CD4-positive, alpha-beta T cell (primary cell): ENCODE measurements at regions not wholly inside any gene's neighbourhood (a gene's known extent, or its start where the extent isn't known, plus 50 kb on each side); places are given as distances from the start of the nearest gene placed in this dataset.

ENCODE experiments used
- ATAC-seq: fragments of 200-7000 bp; cut with Tn5 transposase; one replicate; pipeline ENCODE4 v1.10.0; 2022; ENCODE audit warnings: mild to moderate bottlenecking; ENCODE audit not compliant: poor library complexity
- CTCF ChIA-PET: fragments of 350-600 bp; sonication (Branson Sonifier 250); formaldehyde crosslinking; loops from one replicate; lab custom pipeline; 2021; ENCODE audit warnings: antibody characterized with exemption, inconsistent platforms; lab: Charles Lee
- POLR2A ChIA-PET: fragments of 350-600 bp; sonication (Branson Sonifier 250); formaldehyde crosslinking; loops from one replicate; lab custom pipeline; 2021; ENCODE audit warnings: antibody characterized with exemption, inconsistent platforms; lab: Charles Lee
- DNase-seq, 14 experiments: peaks; one replicate each; pipeline ENCODE4 v3.0.0-alpha.2; 2013 to 2020; ENCODE audit warnings: mixed read lengths in 2 of 14
- H3K27ac ChIP-seq, 2 donors: one replicate each; pipeline versions ENCODE4 v1.5.1 to v1.7.0; 2013; ENCODE audit warnings: low read length in 2 of 2, low read depth in 1 of 2, mild to moderate bottlenecking in 1 of 2
- H3K27me3 ChIP-seq, 2 experiments: 1 replicate in 1 of 2; 2 replicates in 1 of 2; pipeline versions ENCODE4 v1.6.1 to v1.7.0; 2013; ENCODE audit warnings: low read length in 2 of 2, control low read depth in 1 of 2, mild to moderate bottlenecking in 1 of 2, moderate library complexity in 1 of 2; ENCODE audit not compliant: insufficient read depth in 2 of 2, control insufficient read depth in 1 of 2
- H3K36me3 ChIP-seq: one replicate; pipeline ENCODE4 v1.6.1; 2013; ENCODE audit warnings: low read length, control low read depth; ENCODE audit not compliant: insufficient read depth
- H3K4me1 ChIP-seq: one replicate; pipeline ENCODE4 v1.6.1; 2013; ENCODE audit warnings: low read length, control low read depth; ENCODE audit not compliant: insufficient read depth
- H3K4me3 ChIP-seq: one replicate; pipeline ENCODE4 v1.5.1; 2013; ENCODE audit warnings: mild to moderate bottlenecking, low read length, moderate library complexity
- H3K9me3 ChIP-seq, 2 experiments: 1 replicate in 1 of 2; 2 replicates in 1 of 2; pipeline versions ENCODE4 v1.6.1 to v1.7.0; 2013; ENCODE audit warnings: low read length in 2 of 2, mild to moderate bottlenecking in 2 of 2, control low read depth in 1 of 2, moderate library complexity in 1 of 2; ENCODE audit not compliant: control insufficient read depth in 1 of 2, insufficient read depth in 1 of 2
- H3K27ac Mint-ChIP-seq: one replicate; pipeline ENCODE4 v1.8.0; 2020; ENCODE audit warnings: mixed read lengths
- H3K27me3 Mint-ChIP-seq: one replicate; pipeline ENCODE4 v1.8.0; 2021; ENCODE audit warnings: mixed read lengths
- H3K36me3 Mint-ChIP-seq: one replicate; pipeline ENCODE4 v1.8.0; 2021; ENCODE audit warnings: low read depth, mixed read lengths
- H3K4me1 Mint-ChIP-seq: one replicate; pipeline ENCODE4 v1.8.0; 2021; ENCODE audit warnings: low read depth, mixed read lengths
- H3K4me3 Mint-ChIP-seq: one replicate; pipeline ENCODE4 v1.8.0; 2020; ENCODE audit warnings: mild to moderate bottlenecking, mixed read lengths
- H3K9me3 Mint-ChIP-seq: one replicate; pipeline ENCODE4 v1.8.0; 2020; ENCODE audit warnings: mixed read lengths
- CTCF ChIP-seq: fragments of 200-600 bp; IDR thresholded peaks from one replicate; pipeline ENCODE4 v1.8.0; 2022; ENCODE audit warnings: antibody characterized with exemption, mild to moderate bottlenecking
- intact Hi-C, 2 experiments: fragments of 100-400 bp; cut with DNase I in 1 of 2; cut with micrococcal nuclease in 1 of 2; formaldehyde crosslinking; loops; one replicate each; pipeline versions ENCODE4 v1.15.1 to v1.9.0; 2023 to 2025; cut with DNase I, micrococcal nuclease

GRCh38 chr1:5501206-5501930 is 490.9 kb downstream of the NPHP4 start:
- Histone ChIP-seq H3K4me1 (no peaks in the 10 kb centered on the region), H3K27me3 (peaks cover 0 to 4% of the 10 kb centered on the region in 2 experiments), H3K4me3 (no peak overlapping the region), H3K36me3 (no peaks in the 10 kb centered on the region), H3K9me3 (peaks cover 0 to 2% of the 10 kb centered on the region in 2 experiments), H3K27ac (no peak overlapping the region)
- ATAC-seq, result no peak
- Mint-ChIP-seq H3K9me3 (no peaks in the 10 kb centered on the region), H3K36me3 (no peaks in the 10 kb centered on the region), H3K4me1 (no peaks in the 10 kb centered on the region), H3K27me3 (peaks cover 7% of the 10 kb centered on the region), H3K4me3 (no peak overlapping the region), H3K27ac (no peak overlapping the region)
- no peak for TF ChIP-seq CTCF
- intact Hi-C loops, result no loop called here
- CTCF ChIA-PET, result no interaction called here
- no peak for DNase-seq
- POLR2A ChIA-PET, result no interaction called here

DNA sequence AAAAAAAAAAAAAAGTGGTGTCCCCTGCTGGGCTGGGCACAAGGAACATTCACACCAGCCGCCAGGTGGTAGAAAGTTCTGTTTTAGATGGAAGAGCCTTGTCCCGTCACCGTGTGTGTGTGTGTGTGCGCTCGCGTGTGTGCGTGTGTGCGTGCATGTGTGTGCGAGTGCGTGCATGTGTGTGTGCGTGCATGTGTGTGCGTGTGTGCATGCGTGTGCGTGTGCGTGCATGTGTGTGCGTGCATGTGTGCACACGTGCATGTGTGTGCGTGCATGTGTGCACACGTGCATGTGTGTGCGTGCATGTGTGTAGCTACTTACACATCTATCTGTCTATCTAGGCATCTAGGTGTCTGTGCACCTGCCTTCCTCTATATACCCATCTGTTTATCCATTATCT is 491.7 kb downstream of the NPHP4 start:
- H3K4me1 Mint-ChIP-seq, result no peaks in the 10 kb centered on the region
- no peak overlapping the region for H3K27ac ChIP-seq
- H3K27me3 ChIP-seq, result peaks cover 0 to 4% of the 10 kb centered on the region in 2 experiments
- peaks cover 0 to 7% of the 10 kb centered on the region in 2 experiments for H3K9me3 ChIP-seq
- ChIA-PET POLR2A (no interaction called here), CTCF (no interaction called here)
- no peak overlapping the region for H3K27ac Mint-ChIP-seq
- H3K9me3 Mint-ChIP-seq, result no peaks in the 10 kb centered on the region
- intact Hi-C loops, result no loop called here
- no peaks in the 10 kb centered on the region for H3K36me3 ChIP-seq
- H3K27me3 Mint-ChIP-seq, result peaks cover 7% of the 10 kb centered on the region
- DNase-seq (no peak), ATAC-seq (no peak)
- no peak overlapping the region for H3K4me3 Mint-ChIP-seq
- H3K4me3 ChIP-seq, result no peak overlapping the region
- no peaks in the 10 kb centered on the region for H3K4me1 ChIP-seq
- no peaks in the 10 kb centered on the region for H3K36me3 Mint-ChIP-seq
- TF ChIP-seq CTCF, result no peak

DNA sequence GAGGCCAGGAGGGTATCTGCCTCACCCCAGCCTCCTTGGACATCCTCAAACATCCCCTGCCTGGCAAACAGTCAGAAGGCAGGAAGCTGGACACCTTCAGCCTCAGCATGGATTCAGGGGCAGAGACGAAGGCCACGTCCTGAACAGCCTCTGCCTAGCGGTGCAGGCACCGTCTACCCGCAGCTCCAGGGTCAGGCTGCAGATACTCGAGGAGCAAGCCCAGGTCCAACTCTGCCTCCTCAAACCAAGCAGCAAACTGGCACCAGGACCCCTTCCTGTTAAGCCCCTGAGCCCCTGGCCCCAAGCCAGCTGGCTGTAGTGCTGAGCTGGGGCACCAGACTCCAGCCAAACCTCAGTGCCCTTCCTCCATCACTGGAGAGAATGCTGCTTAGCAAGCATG is 494.7 kb downstream of the NPHP4 start:
- Histone ChIP-seq H3K27ac (no peak overlapping the region), H3K4me1 (no peaks in the 10 kb centered on the region), H3K9me3 (peaks cover 0 to 7% of the 10 kb centered on the region in 2 experiments), H3K36me3 (no peaks in the 10 kb centered on the region), H3K27me3 (peaks cover 3 to 4% of the 10 kb centered on the region in 2 experiments), H3K4me3 (no peak overlapping the region)
- Mint-ChIP-seq H3K9me3 (no peaks in the 10 kb centered on the region), H3K4me1 (no peaks in the 10 kb centered on the region), H3K36me3 (no peaks in the 10 kb centered on the region), H3K27me3 (peaks cover 7% of the 10 kb centered on the region), H3K4me3 (no peak overlapping the region), H3K27ac (no peak overlapping the region)
- intact Hi-C loops, result no loop called here
- ChIA-PET CTCF (no interaction called here), POLR2A (no interaction called here)
- TF ChIP-seq CTCF, result no peak
- ATAC-seq (no peak), DNase-seq (no peak)
